ENCODE measurements at regions not wholly inside any gene's neighbourhood (a gene's known extent, or its start where the extent isn't known, plus 50 kb on each side); places are given as distances from the start of the nearest gene placed in this dataset.

- no peak for TF ChIP-seq CTCF (IDR thresholded peaks at IDR 0.05; ENCODE audit: insufficient read depth, low read length, poor library complexity, severe bottlenecking)
- TF ChIP-seq EZH2phosphoT487 (conservative IDR thresholded peaks at IDR 0.05; ENCODE audit: low read length) = no peak
Measured at GRCh38 chr14:101056446-101056845, 152.9 kb upstream of the RTL1 start.
